ENCODE measurements at regions not wholly inside any gene's neighbourhood (a gene's known extent, or its start where the extent isn't known, plus 50 kb on each side); places are given as distances from the start of the nearest gene placed in this dataset.

DNA sequence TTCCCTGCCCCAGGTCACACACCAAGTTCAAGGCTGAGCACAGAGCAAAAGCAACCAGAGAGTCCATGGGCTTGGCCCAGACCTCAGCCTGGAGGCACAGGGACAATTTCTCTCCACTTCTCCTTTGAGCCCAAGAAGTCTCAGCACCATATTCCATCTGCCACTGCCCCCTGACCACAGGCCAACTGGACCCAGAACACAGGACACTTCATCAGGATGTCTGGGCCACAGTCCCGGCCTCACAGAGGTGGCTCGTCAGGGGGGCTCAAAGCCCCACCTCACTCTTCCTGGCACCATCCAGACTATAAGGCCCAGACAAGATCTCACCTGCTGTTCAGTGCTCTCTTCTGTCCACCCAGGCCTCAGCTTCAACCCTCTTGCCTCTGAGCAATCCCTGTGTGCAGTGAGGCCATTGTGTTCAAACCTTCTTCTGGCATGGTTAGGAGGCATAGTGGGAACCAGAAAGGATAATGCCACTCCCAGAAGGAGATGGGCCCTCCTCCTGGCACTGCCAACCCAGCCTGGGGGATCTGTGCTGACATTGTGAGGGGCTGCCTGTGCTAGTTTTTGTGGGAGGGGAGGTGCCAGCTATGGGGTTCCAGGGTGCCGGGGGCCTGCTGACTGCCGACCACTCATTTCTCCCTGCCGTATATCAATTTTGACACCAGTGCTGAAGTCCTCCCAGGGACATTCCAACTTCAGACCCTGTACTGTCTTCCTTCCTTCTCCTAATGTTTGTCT lies 49.7 kb upstream of the ANTXRL start:
- WGBS (ENCODE audit: extremely low coverage, insufficient coverage, low lambda C conversion rate), result no CpG with 5 or more reads among the region's 5 CpGs
- Histone ChIP-seq H3K4me3 (ENCODE audit: low read length) (no peak overlapping the region), H4K8ac (ENCODE audit: low read depth, low read length) (no peak overlapping the region), H3K79me2 (ENCODE audit: control insufficient read depth, insufficient read depth, low read length) (no peaks in the 10 kb centered on the region), H2BK120ac (ENCODE audit: low read depth, low read length) (no peak overlapping the region), H3K27me3 (ENCODE audit: insufficient read depth, low read length, poor library complexity) (no peaks in the 10 kb centered on the region), H3K36me3 (ENCODE audit: control insufficient read depth, insufficient read depth, low read length) (no peaks in the 10 kb centered on the region), H3K56ac (ENCODE audit: low read length) (no peak overlapping the region), H3K4me2 (ENCODE audit: low read length) (no peak overlapping the region), H3K4me1 (ENCODE audit: control insufficient read depth, low read depth, low read length) (no peaks in the 10 kb centered on the region), H3K79me1 (ENCODE audit: low read length) (no peaks in the 10 kb centered on the region), H4K5ac (ENCODE audit: low read length) (no peak overlapping the region), H3K18ac (ENCODE audit: low read length) (no peak overlapping the region), H3K9ac (ENCODE audit: low read length) (no peak overlapping the region), H3K27ac (ENCODE audit: low read depth, low read length) (no peak overlapping the region), H2BK15ac (replicated peaks; ENCODE audit: low read depth) (no peak overlapping the region), H3K23ac (ENCODE audit: low read length) (no peak overlapping the region), H3K4ac (ENCODE audit: low read depth, low read length) (no peak overlapping the region), H2AK5ac (ENCODE audit: low read length) (no peak overlapping the region), H2BK5ac (ENCODE audit: low read length) (no peak overlapping the region)
- no peak for DNase-seq
